ENCODE measurements at regions not wholly inside any gene's neighbourhood (a gene's known extent, or its start where the extent isn't known, plus 50 kb on each side); places are given as distances from the start of the nearest gene placed in this dataset.

GRCh38 chr5:142486581-142486980 is 161.8 kb upstream of the SPRY4 start:
- Histone ChIP-seq H3K9me3 (ENCODE audit: insufficient read depth, low read depth, low read length) (no peaks in the 10 kb centered on the region), H3F3A (ENCODE audit: low read depth) (no peaks in the 10 kb centered on the region), H4K20me1 (ENCODE audit: insufficient read depth, low read length, poor library complexity, severe bottlenecking) (no peaks in the 10 kb centered on the region), H3K4me2 (ENCODE audit: low read depth, low read length, poor library complexity, severe bottlenecking) (no peak overlapping the region), H3K4me1 (ENCODE audit: insufficient read depth, low read length, poor library complexity, severe bottlenecking) (no peaks in the 10 kb centered on the region), H3K9me2 (replicated peaks; ENCODE audit: low read depth, low read length) (no peaks in the 10 kb centered on the region), H3K27me3 (ENCODE audit: insufficient read depth, low read length, poor library complexity, severe bottlenecking) (no peaks in the 10 kb centered on the region), H3K4me3 (ENCODE audit: low read length, poor library complexity, severe bottlenecking) (no peak overlapping the region), H3K79me2 (ENCODE audit: insufficient read depth, low read length) (no peaks in the 10 kb centered on the region), H3K9ac (ENCODE audit: low read depth, low read length, poor library complexity, severe bottlenecking) (no peak overlapping the region), H3K36me3 (ENCODE audit: insufficient read depth, low read length) (no peaks in the 10 kb centered on the region), H2AFZ (ENCODE audit: low read length) (no peak overlapping the region)
- no peak for TF ChIP-seq EZH2phosphoT487 (IDR thresholded peaks at IDR 0.05; ENCODE audit: borderline replicate concordance)
- TF ChIP-seq CTCF (conservative IDR thresholded peaks at IDR 0.05; ENCODE audit: low read length), result no peak

GRCh38 chr5:142486020-142486419 is 161.2 kb upstream of the SPRY4 start:
- H3K9ac ChIP-seq (ENCODE audit: low read depth, low read length, poor library complexity, severe bottlenecking), result no peak overlapping the region
- H3K9me2 ChIP-seq (replicated peaks; ENCODE audit: low read depth, low read length), result no peaks in the 10 kb centered on the region
- TF ChIP-seq EZH2phosphoT487 (IDR thresholded peaks at IDR 0.05; ENCODE audit: borderline replicate concordance) (no peak), CTCF (conservative IDR thresholded peaks at IDR 0.05; ENCODE audit: low read length) (no peak)
- no peaks in the 10 kb centered on the region for H3K9me3 ChIP-seq (ENCODE audit: insufficient read depth, low read depth, low read length)
- no peaks in the 10 kb centered on the region for H3K27me3 ChIP-seq (ENCODE audit: insufficient read depth, low read length, poor library complexity, severe bottlenecking)
- no peaks in the 10 kb centered on the region for H4K20me1 ChIP-seq (ENCODE audit: insufficient read depth, low read length, poor library complexity, severe bottlenecking)
- H3F3A ChIP-seq (ENCODE audit: low read depth), result no peaks in the 10 kb centered on the region
- no peak overlapping the region for H2AFZ ChIP-seq (ENCODE audit: low read length)
- no peak overlapping the region for H3K4me2 ChIP-seq (ENCODE audit: low read depth, low read length, poor library complexity, severe bottlenecking)
- H3K79me2 ChIP-seq (ENCODE audit: insufficient read depth, low read length), result no peaks in the 10 kb centered on the region
- H3K4me1 ChIP-seq (ENCODE audit: insufficient read depth, low read length, poor library complexity, severe bottlenecking), result no peaks in the 10 kb centered on the region
- H3K36me3 ChIP-seq (ENCODE audit: insufficient read depth, low read length), result no peaks in the 10 kb centered on the region
- H3K4me3 ChIP-seq (ENCODE audit: low read length, poor library complexity, severe bottlenecking), result no peak overlapping the region

GRCh38 chr5:142484821-142485387 is 160.1 kb upstream of the SPRY4 start:
- no peak for TF ChIP-seq CTCF (conservative IDR thresholded peaks at IDR 0.05; ENCODE audit: low read length)
- no peak for TF ChIP-seq EZH2phosphoT487 (IDR thresholded peaks at IDR 0.05; ENCODE audit: borderline replicate concordance)
- Histone ChIP-seq H3K9me3 (ENCODE audit: insufficient read depth, low read depth, low read length) (no peaks in the 10 kb centered on the region), H3K4me3 (ENCODE audit: low read length, poor library complexity, severe bottlenecking) (no peak overlapping the region), H3K27me3 (ENCODE audit: insufficient read depth, low read length, poor library complexity, severe bottlenecking) (no peaks in the 10 kb centered on the region), H3K9me2 (replicated peaks; ENCODE audit: low read depth, low read length) (no peaks in the 10 kb centered on the region), H3K4me2 (ENCODE audit: low read depth, low read length, poor library complexity, severe bottlenecking) (no peak overlapping the region), H3F3A (ENCODE audit: low read depth) (no peaks in the 10 kb centered on the region), H3K9ac (ENCODE audit: low read depth, low read length, poor library complexity, severe bottlenecking) (no peak overlapping the region), H3K79me2 (ENCODE audit: insufficient read depth, low read length) (no peaks in the 10 kb centered on the region), H4K20me1 (ENCODE audit: insufficient read depth, low read length, poor library complexity, severe bottlenecking) (no peaks in the 10 kb centered on the region), H3K4me1 (ENCODE audit: insufficient read depth, low read length, poor library complexity, severe bottlenecking) (no peaks in the 10 kb centered on the region), H2AFZ (ENCODE audit: low read length) (no peak overlapping the region), H3K36me3 (ENCODE audit: insufficient read depth, low read length) (no peaks in the 10 kb centered on the region)

All from Loucy (cell line).